GM18511 (cell line): ENCODE measurements at regions not wholly inside any gene's neighbourhood (a gene's known extent, or its start where the extent isn't known, plus 50 kb on each side); places are given as distances from the start of the nearest gene placed in this dataset.

ENCODE experiments used
- ATAC-seq: cut with Tn5 transposase; IDR thresholded peaks from one replicate; pipeline ENCODE4 v1.9.1; 2021; ENCODE audit warnings: mild to moderate bottlenecking, moderate library complexity; ENCODE audit not compliant: unreplicated experiment

- no peak for ATAC-seq
These were observed 249.7 kb downstream of the C4orf33 start for GRCh38 chr4:129345609-129346008.

DNA sequence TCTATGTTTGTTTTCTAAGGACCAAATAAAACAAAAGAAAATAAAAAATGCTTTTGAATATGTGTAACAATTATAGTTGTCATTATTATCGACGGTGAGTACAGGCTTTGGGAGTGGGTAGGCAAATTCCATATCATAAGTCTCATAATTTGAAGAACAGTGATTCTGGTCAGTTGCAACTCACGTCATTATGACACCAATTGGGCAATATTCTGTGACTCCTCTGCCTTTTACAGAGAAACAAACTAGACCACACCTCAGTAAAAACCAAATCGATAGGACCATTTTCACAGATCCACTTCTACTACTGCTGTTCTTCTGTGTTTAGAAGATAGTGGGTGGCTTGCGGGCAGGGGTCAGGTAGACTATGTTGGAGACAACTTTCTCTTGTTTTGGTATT is 250.1 kb downstream of the C4orf33 start:
- no peak for ATAC-seq

- ATAC-seq, result no peak
These were observed 250.8 kb downstream of the C4orf33 start for GRCh38 chr4:129346734-129347133.

- ATAC-seq, result no peak
These were observed 255.1 kb downstream of the C4orf33 start for GRCh38 chr4:129350834-129351721.

DNA sequence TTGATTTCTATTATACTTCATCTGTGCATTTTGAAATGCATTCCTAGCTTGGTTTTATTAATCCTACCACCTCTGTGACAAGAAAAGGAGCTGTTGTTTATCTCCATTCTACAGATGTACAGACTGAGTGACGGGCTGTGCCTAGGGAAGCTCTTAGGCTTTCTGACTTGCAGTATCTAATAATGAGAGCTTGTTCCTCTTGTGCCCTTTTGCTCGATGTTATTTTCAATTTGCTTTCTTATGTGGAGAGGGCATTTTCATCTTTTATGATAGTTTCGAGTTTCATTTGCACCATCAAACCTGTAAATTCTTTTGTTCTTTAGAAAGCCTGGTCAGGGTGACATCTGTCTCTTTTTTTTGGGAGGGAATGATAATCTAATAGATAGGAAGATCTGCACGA is 256.5 kb downstream of the C4orf33 start:
- no peak for ATAC-seq

- no peak for ATAC-seq
These were observed 257.5 kb downstream of the C4orf33 start for GRCh38 chr4:129353490-129353889.

DNA sequence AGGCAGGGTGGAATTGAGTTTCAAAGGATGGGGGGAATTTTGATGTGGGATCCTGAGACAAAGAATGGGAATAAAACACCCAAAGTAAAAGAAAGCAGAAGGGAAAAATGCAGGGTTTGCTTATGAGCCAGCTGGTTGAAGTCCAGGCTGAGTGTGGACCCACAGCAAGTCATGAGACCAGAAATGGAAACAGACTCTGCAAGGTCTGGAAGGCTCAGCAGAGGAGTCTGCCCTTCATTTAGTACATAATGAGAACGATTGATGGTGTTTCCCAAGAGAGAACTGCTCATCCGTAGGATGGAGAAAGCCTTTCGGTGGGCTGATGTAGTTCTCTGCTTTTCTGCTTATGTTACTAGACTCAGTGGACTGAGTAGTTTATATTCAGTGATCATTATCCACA is 259.1 kb downstream of the C4orf33 start:
- no peak for ATAC-seq

DNA sequence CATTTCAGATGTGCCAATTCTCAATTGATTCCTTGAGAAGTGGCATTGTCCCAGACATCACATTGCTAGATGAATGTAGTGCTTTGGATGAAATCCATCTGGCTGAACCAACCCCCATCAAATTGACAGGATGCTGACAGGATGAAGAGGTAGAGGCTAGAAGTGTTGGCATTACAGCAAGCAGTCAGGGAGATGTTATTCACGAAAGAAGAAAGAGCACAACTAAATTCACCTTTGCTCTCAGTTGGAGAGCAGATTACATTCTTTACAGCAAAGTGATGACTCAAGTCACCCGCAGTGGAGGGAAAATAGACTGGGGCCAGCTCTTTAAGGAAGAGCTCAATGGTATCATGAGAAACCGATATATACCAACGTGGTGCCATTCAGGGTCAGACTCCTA is 259.6 kb downstream of the C4orf33 start:
- no peak for ATAC-seq

DNA sequence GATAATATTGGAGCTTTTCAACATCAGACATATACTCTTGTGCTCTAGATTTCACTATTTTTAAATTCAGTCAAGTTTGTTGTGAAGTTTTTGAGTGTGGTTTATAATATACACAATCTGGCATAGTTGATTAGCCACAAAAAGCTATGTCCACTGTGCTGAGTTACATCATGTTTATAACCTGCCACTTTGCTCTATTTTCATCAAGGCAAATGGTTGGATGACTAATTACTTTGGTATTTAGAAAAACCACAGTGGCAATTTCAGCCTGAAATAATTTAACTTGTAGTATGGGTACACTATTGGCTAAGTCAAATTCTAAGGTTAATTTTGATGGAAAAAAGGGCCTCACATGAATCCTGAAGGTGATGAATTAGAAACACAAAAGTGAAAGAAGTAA is 262.6 kb downstream of the C4orf33 start:
- ATAC-seq, result no peak

DNA sequence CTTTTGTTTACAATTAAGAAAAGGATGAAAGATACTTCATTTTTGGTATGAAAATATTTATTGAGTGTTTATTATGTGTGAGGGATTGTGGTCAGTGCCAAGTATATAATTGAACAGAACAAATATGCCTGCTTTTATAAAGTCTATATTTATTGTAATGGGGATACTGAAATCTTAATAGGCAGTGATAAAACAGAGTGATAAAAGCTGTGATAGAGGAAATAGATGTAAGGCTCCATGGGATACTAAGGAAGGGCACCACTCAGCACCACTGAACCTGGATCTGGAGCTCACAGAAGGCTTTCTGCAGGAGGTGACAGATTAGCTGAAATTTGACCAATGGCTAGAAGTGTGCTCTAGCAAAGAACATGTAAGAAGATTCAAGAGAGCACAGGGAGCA is 263.5 kb downstream of the C4orf33 start:
- ATAC-seq, result no peak

- peak; percentile 87 for ATAC-seq
These were observed 266.8 kb downstream of the C4orf33 start for GRCh38 chr4:129362691-129363274.

GRCh38 chr4:129364747-129365452 is 268.9 kb downstream of the C4orf33 start:
- ATAC-seq, result no peak

DNA sequence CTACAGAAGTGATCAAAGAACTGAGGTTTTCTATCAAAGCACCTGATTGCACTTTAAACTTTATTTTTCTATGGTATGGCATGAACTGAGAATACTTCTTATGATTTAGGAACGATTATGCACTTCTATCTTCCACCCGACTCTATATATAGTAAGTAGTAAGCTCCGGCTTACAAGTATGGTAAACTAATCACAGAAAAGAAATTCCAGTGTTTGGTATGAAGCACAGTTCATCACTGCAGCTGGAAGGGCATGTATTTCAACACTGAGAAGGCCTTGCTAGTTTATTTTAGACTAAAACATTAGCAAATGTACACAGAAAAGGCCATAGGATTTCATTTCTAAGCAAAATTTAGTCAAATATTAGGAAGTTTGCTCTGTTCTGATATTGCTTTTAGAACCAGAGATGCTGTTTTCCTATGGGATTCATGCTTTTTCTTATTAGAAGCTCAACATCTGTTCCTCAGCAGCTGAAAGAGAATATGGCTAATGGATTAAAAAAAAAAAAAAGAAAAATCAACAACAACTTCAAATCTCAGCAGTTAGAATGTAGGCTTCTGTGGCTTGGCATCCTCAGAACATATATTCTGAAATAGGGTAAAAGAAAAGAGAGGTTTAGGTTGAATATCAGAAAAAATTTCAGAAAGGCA is 273.5 kb downstream of the C4orf33 start:
- ATAC-seq, result no peak

- ATAC-seq, result no peak
These were observed 275.1 kb downstream of the C4orf33 start for GRCh38 chr4:129371065-129371464.

- ATAC-seq, result no peak
These were observed 276.0 kb downstream of the C4orf33 start for GRCh38 chr4:129371926-129372325.

DNA sequence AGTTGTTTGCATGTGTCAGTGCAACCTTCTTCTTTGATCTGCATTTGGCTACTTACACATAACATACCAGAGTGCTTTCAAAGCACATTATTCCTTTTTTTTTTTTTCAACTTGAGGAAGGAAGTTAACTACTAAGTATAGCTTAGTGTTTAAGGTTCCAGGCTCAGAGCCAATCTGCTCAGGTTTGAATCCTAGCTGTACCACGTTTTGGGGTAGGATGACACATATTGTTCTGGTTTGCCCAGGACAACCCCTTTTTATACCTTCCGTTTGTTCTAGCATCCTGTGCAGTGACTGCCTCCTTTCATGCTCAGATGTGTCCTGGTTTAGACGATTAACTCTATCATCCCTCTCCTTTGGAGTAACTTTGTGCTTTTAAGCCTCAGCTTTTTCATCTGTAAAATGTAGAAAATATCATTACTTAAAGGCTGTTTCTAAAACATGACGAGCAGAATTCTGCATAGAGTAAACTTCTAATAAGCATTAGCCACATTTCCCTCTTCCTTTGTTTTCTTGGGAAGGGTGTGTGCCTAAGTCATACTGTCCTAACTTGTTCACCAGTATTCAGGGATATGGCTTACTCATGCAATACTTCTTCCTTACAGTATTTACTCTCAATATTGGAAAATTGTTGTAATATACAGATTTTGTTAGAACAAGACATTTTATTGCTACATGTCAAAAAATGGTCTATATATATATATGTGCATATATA is 281.3 kb downstream of the C4orf33 start:
- no peak for ATAC-seq

- ATAC-seq, result no peak
These were observed 282.4 kb downstream of the C4orf33 start for GRCh38 chr4:129378364-129378763.

DNA sequence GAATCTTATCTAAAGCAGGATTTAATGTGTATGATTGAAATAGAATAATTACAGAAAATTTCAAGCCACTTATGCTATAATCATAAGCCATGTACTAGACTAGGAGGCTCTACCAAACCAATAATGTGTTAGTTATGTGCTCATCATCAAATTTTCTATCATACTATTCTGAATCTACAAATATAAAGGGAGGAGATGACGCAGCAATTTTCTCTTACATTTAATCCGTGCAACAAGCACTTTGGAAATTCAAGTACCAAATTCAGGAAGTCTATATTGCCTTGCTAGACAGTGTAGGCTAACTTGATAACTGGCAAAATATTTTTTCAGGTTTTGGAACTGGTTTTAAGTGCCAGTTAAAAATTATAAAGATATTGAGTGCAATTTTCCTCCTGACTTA is 283.5 kb downstream of the C4orf33 start:
- no peak for ATAC-seq

- no peak for ATAC-seq
These were observed 289.0 kb downstream of the C4orf33 start for GRCh38 chr4:129384974-129385373.

GRCh38 chr4:129387666-129388065 is 291.7 kb downstream of the C4orf33 start:
- ATAC-seq, result no peak

DNA sequence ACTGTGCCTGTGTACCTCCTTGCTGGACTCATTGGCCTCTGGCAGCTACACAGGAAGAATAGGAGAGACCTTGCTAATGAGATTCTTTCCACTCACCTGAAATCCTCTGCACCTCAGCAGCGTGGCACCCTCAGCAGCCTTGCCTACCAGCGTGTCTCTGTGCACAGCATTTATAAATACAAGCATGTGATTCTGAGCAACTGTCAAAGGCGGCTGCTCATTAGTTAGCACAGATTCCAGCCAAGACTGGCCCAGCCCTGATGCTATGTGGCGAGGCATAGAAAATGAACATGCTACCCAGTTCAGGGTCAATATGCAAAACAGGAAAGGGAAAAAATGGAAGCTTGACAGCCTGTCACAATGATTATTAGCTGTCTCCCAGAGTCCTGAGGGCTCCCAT is 298.0 kb downstream of the C4orf33 start:
- ATAC-seq, result no peak
